ENCODE measurements at regions not wholly inside any gene's neighbourhood (a gene's known extent, or its start where the extent isn't known, plus 50 kb on each side); places are given as distances from the start of the nearest gene placed in this dataset.

DNA sequence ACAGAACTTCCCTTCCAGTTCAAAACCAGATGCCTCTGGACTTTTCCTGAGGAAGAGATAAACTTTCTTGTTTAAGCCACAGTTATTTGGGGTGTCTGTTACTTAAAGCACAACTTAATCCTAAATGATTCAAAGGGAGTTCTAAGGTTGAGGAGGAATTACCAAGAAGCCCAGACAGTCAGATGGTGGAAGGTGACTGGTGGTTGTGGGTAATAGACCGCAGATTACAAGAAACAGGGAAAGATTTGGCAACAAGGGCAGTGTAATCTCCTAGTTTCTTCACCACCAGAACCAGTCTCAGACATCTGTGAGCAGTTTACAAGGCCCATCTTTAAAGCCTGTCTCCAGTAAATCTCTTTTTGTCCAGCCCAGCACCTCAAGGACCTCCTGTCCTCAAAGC lies 130.1 kb upstream of the CTTNBP2NL start:
- FAIRE-seq: no peak
- DNase-seq (ENCODE audit: insufficient read length, low spot score): no peak
- no peak for TF ChIP-seq CTCF (IDR thresholded peaks at IDR 0.05; ENCODE audit: insufficient read depth, missing control alignments)

GRCh38 chr1:112267206-112267605 lies 128.8 kb upstream of the CTTNBP2NL start:
- TF ChIP-seq CTCF (IDR thresholded peaks at IDR 0.05; ENCODE audit: insufficient read depth, missing control alignments): no peak

DNA sequence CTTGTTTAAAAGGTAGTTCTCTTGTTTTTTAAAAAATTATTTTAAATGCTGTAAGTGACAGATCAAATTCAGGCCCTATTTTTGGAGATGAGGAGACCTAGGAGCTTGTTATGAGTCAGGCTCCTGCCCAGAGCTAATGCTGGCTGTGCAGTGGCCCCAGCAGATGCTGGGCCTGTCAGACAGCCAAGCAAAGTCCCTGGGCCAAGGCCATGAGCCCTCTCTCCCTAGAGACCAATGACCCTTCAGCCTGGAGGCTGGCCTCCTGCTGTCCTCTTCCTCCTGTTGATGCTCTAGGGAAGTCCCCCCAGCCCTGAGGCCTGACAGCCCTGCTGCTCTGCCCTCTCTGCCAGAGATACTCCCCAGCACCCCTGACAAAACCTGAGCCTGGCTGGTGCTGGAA lies 128.1 kb upstream of the CTTNBP2NL start:
- no peak for TF ChIP-seq CTCF (IDR thresholded peaks at IDR 0.05; ENCODE audit: insufficient read depth, missing control alignments)
- FAIRE-seq (no peak), DNase-seq (ENCODE audit: insufficient read length, low spot score) (no peak)

More at GRCh38 chr1:112267206-112267605, 128.8 kb upstream of the CTTNBP2NL start:
- DNase-seq (ENCODE audit: insufficient read length, low spot score): no peak
- FAIRE-seq: no peak

GRCh38 chr1:112268408-112268807 lies 127.6 kb upstream of the CTTNBP2NL start:
- no peak for FAIRE-seq
- no peak for TF ChIP-seq CTCF (IDR thresholded peaks at IDR 0.05; ENCODE audit: insufficient read depth, missing control alignments)
- no peak for DNase-seq (ENCODE audit: insufficient read length, low spot score)

GRCh38 chr1:112271270-112271669 lies 124.7 kb upstream of the CTTNBP2NL start:
- FAIRE-seq (no peak), DNase-seq (ENCODE audit: insufficient read length, low spot score) (no peak)
- no peak for TF ChIP-seq CTCF (IDR thresholded peaks at IDR 0.05; ENCODE audit: insufficient read depth, missing control alignments)

- TF ChIP-seq CTCF (IDR thresholded peaks at IDR 0.05; ENCODE audit: insufficient read depth, missing control alignments): no peak
- FAIRE-seq (no peak), DNase-seq (ENCODE audit: insufficient read length, low spot score) (no peak)
These were observed 123.8 kb upstream of the CTTNBP2NL start for GRCh38 chr1:112272101-112272772.

GRCh38 chr1:112284796-112285195 lies 111.2 kb upstream of the CTTNBP2NL start:
- DNase-seq (ENCODE audit: insufficient read length, low spot score): no peak
- FAIRE-seq: no peak
- TF ChIP-seq CTCF (IDR thresholded peaks at IDR 0.05; ENCODE audit: insufficient read depth, missing control alignments): no peak

All from D721Med (cell line).